Gastroesophageal sphincter (tissue), 4 donors: ENCODE measurements at regions not wholly inside any gene's neighbourhood (a gene's known extent, or its start where the extent isn't known, plus 50 kb on each side); places are given as distances from the start of the nearest gene placed in this dataset.

Source experiments
- ATAC-seq: fragments of 150-250 bp; one replicate; pipeline ENCODE4 v1.9.1; 2016; ENCODE audit warnings: mild to moderate bottlenecking, moderate library complexity
- H3K27ac ChIP-seq, 4 donors: fragments of 200-600 bp; sonication (generic) in 3 of 4; 1 replicate in 3 of 4; 2 replicates in 1 of 4; pipeline ENCODE4 v1.5.1; 2016 to 2019
- H3K27me3 ChIP-seq: fragments of 200-600 bp; sonication (generic); one replicate; pipeline ENCODE4 v1.5.1; 2019
- H3K36me3 ChIP-seq, 2 donors: fragments of 200-600 bp; sonication (generic); one replicate each; pipeline ENCODE4 v1.5.1; 2019; ENCODE audit warnings: control low read depth in 1 of 2
- H3K4me1 ChIP-seq, 3 donors: fragments of 200-600 bp; sonication (generic); 1 replicate in 2 of 3; 2 replicates in 1 of 3; pipeline ENCODE4 v1.5.1; 2016 to 2019; ENCODE audit warnings: control low read depth in 2 of 3
- H3K4me3 ChIP-seq, 2 donors: fragments of 200-600 bp; sonication (generic); one replicate each; pipeline ENCODE4 v1.5.1; 2019; ENCODE audit warnings: mild to moderate bottlenecking in 1 of 2, moderate library complexity in 1 of 2
- H3K9me3 ChIP-seq, 3 donors: fragments of 200-600 bp; sonication (generic); one replicate each; pipeline ENCODE4 v1.5.1; 2017 to 2019; ENCODE audit warnings: control low read depth in 2 of 3
- EP300 ChIP-seq: sonication (generic); formaldehyde crosslinking; IDR thresholded peaks from one replicate; pipeline ENCODE4 v1.6.1; 2017; ENCODE audit warnings: antibody characterized with exemption, mild to moderate bottlenecking
- POLR2A ChIP-seq, 2 donors: fragments of 450-650 bp; IDR thresholded peaks; one replicate each; pipeline ENCODE4 v1.6.1; 2017; ENCODE audit warnings: antibody characterized with exemption in 2 of 2, mild to moderate bottlenecking in 2 of 2, moderate library complexity in 1 of 2
- POLR2AphosphoS5 ChIP-seq: sonication (generic); formaldehyde crosslinking; IDR thresholded peaks from one replicate; pipeline ENCODE4 v1.6.1; 2017; ENCODE audit warnings: antibody characterized with exemption
- WGBS, 2 donors: methylation state at CpG; one replicate each; pipeline ENCODE4 v1.1.5; 2018; ENCODE audit warnings: low coverage in 1 of 2; 5-methylcytosine and 5-hydroxymethylcytosine counted together
- TF ChIP-seq, protein P1 (sequence below), 4 experiments: fragments of 200-600 bp in 2 of 4; fragments of 450-650 bp in 2 of 4; sonication (generic) in 1 of 4; IDR thresholded peaks; one replicate each; pipeline ENCODE4 v1.5.1; 2017 to 2019; ENCODE audit warnings: antibody characterized with exemption in 4 of 4, mild to moderate bottlenecking in 2 of 4, moderate library complexity in 2 of 4

DNA sequence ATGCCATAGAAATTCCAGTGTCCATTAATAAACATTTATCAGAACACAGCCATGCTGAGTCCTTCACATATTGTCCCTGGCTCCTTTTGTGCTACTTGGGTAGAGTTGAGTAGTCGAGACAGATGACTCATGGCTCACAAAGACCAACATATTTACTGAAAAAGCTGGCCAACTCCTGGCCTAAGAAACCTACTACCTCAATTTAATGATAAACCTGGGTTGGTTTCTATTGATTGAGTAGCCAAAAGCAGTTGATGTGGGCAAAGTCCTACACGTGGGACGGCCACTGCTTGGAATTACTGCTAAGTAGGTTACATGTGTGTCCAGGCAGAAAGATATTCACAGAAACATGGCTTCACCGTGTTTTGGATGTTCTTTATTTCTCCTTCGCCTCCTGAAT lies 402.2 kb downstream of the NR2F2 start:
- TF ChIP-seq POLR2A (IDR thresholded peaks at IDR 0.05) (no peak), EP300 (no peak), POLR2AphosphoS5 (no peak)
- TF ChIP-seq, protein P1, sequence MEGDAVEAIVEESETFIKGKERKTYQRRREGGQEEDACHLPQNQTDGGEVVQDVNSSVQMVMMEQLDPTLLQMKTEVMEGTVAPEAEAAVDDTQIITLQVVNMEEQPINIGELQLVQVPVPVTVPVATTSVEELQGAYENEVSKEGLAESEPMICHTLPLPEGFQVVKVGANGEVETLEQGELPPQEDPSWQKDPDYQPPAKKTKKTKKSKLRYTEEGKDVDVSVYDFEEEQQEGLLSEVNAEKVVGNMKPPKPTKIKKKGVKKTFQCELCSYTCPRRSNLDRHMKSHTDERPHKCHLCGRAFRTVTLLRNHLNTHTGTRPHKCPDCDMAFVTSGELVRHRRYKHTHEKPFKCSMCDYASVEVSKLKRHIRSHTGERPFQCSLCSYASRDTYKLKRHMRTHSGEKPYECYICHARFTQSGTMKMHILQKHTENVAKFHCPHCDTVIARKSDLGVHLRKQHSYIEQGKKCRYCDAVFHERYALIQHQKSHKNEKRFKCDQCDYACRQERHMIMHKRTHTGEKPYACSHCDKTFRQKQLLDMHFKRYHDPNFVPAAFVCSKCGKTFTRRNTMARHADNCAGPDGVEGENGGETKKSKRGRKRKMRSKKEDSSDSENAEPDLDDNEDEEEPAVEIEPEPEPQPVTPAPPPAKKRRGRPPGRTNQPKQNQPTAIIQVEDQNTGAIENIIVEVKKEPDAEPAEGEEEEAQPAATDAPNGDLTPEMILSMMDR (IDR thresholded peaks at IDR 0.05): no peak
- Histone ChIP-seq H3K36me3 (no peaks in the 10 kb centered on the region), H3K4me1 (no peaks in the 10 kb centered on the region), H3K27me3 (no peaks in the 10 kb centered on the region), H3K4me3 (no peak overlapping the region), H3K27ac (no peak overlapping the region), H3K9me3 (no peaks in the 10 kb centered on the region)
- ATAC-seq: no peak
- 88 to 91% methylated on average over 3 to 5 of the region's 5 CpGs for WGBS, 2 donors

DNA sequence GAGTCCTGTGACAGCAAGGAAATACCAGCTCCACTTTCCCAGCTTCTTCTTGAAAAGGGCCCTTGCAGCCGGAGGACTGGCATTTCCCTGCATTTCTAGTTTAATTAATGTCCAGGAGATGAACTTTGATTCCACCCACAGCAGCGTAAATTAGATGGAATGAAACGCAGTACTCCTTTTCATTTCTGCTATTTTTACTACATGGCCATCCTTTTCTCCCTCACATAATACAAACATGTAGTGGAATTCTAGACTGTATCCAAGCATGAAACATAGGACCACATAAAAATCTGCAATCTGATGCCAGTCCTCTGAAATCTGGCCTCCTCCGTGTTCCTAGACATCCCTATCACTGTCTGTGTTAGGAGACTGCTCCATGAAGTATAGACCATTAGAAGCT lies 403.2 kb downstream of the NR2F2 start:
- H3K9me3 ChIP-seq: no peaks in the 10 kb centered on the region
- no peak for ATAC-seq
- no peak overlapping the region for H3K4me3 ChIP-seq
- no peak overlapping the region for H3K27ac ChIP-seq
- H3K27me3 ChIP-seq: no peaks in the 10 kb centered on the region
- H3K4me1 ChIP-seq: no peaks in the 10 kb centered on the region
- no peak for TF ChIP-seq POLR2A (IDR thresholded peaks at IDR 0.05)
- TF ChIP-seq POLR2AphosphoS5: no peak
- TF ChIP-seq, protein P1 (IDR thresholded peaks at IDR 0.05): no peak
- TF ChIP-seq EP300: no peak
- H3K36me3 ChIP-seq: no peaks in the 10 kb centered on the region
- 73 to 76% methylated on average over 2 to 3 of the region's 4 CpGs for WGBS, 2 donors

DNA sequence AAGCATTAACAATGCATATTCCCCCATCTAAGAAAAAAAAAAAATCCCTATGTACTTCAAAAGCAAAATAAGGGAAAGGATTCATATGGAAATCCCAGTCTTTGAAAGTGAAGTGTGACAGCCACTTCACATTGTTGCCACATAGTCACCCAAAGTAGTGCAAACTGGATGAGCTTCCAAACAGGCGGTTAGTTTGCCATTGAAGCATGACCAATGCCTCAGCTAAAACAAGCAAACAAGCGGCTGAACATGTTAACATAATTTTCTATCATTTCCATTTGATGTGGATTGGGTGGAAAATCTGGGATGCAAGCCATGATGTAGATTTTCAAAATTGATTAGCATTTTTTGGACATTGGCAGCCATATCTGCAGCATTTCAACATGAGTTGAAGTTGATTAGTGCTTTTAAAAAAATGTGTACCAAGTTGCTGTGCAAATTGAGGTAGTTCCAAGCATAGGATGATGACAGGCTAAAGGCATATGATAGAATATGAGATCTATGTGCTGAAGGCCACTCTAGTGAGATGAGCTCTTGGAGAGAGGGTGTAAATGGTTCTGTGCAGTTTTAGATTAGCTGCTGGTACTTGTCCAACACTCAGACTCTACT lies 405.2 kb downstream of the NR2F2 start:
- Histone ChIP-seq H3K27me3 (no peaks in the 10 kb centered on the region), H3K4me3 (no peak overlapping the region), H3K27ac (no peak overlapping the region), H3K36me3 (no peaks in the 10 kb centered on the region), H3K9me3 (no peaks in the 10 kb centered on the region), H3K4me1 (no peaks in the 10 kb centered on the region)
- TF ChIP-seq, protein P1 (IDR thresholded peaks at IDR 0.05): no peak
- TF ChIP-seq EP300 (no peak), POLR2AphosphoS5 (no peak), POLR2A (IDR thresholded peaks at IDR 0.05) (no peak)
- no peak for ATAC-seq
- 87 to 100% methylated on average over 1 to 2 of the region's 2 CpGs for WGBS, 2 donors

DNA sequence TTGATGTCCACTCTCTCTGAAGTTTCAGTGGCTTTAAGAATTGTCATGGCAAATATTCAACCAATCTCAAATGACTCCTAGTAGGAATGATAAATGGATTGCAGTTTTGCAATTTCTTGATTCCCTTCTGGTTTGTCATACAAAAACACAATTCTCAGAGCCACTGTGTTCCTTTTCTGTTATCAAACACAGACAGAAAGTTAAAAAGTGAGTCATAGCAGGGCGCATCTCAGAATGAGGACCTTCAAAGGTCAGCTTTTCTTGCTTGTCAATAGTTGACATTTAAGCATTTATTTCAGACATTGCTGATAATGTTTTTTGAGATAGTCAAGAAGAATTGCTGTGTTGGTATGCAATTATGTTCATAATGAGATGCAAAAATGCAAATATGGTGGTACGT lies 405.9 kb downstream of the NR2F2 start:
- Histone ChIP-seq H3K4me3 (no peak overlapping the region), H3K4me1 (no peaks in the 10 kb centered on the region), H3K9me3 (no peaks in the 10 kb centered on the region), H3K27me3 (no peaks in the 10 kb centered on the region), H3K27ac (no peak overlapping the region), H3K36me3 (no peaks in the 10 kb centered on the region)
- TF ChIP-seq POLR2A (IDR thresholded peaks at IDR 0.05): no peak
- no peak for TF ChIP-seq POLR2AphosphoS5
- TF ChIP-seq EP300: no peak
- TF ChIP-seq, protein P1 (IDR thresholded peaks at IDR 0.05): no peak
- WGBS, 2 donors: 92 to 95% methylated on average over 2 of the region's 2 CpGs
- ATAC-seq: no peak

DNA sequence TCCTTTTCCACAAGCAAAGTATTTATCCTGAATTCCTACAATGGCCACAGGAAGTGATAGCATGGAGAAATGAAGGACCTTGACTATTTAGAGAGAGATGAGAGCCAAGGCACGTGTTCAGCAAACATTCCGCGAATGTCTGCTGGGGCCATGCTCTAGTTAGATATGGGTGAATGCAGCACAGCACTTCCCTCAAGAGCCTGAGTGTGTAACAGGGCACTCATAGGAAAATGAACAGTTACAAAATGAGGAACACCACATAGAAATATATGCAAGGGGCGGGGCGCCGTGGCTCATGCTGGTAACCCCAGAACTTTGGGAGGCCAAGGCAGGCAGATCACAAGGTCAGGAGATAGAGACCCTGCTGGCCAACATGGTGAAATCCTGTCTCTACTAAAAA lies 406.9 kb downstream of the NR2F2 start:
- no peaks in the 10 kb centered on the region for H3K36me3 ChIP-seq
- no peak for ATAC-seq
- WGBS, 2 donors: 90% methylated on average over 3 to 6 of the region's 6 CpGs
- H3K27me3 ChIP-seq: no peaks in the 10 kb centered on the region
- no peak overlapping the region for H3K27ac ChIP-seq
- no peak for TF ChIP-seq POLR2AphosphoS5
- TF ChIP-seq POLR2A (IDR thresholded peaks at IDR 0.05): no peak
- TF ChIP-seq, protein P1 (IDR thresholded peaks at IDR 0.05): no peak
- TF ChIP-seq EP300: no peak
- H3K4me1 ChIP-seq: no peaks in the 10 kb centered on the region
- H3K4me3 ChIP-seq: no peak overlapping the region
- H3K9me3 ChIP-seq: no peaks in the 10 kb centered on the region
